Osteocyte (in vitro differentiated cells): ENCODE measurements at regions not wholly inside any gene's neighbourhood (a gene's known extent, or its start where the extent isn't known, plus 50 kb on each side); places are given as distances from the start of the nearest gene placed in this dataset.

Source experiments
- DNase-seq: peaks from one replicate; pipeline ENCODE4 v3.0.0; 2021; ENCODE audit warnings: mixed read lengths; ENCODE audit not compliant: unreplicated experiment; ENCODE audit errors: extremely low spot score
- H3K27ac Mint-ChIP-seq: one replicate; pipeline ENCODE4 v1.8.0; 2021; ENCODE audit warnings: mild to moderate bottlenecking, mixed read lengths; ENCODE audit not compliant: unreplicated experiment
- H3K27me3 Mint-ChIP-seq: one replicate; pipeline ENCODE4 v1.8.0; 2021; ENCODE audit warnings: mixed read lengths; ENCODE audit not compliant: unreplicated experiment
- H3K36me3 Mint-ChIP-seq: one replicate; pipeline ENCODE4 v1.8.0; 2021; ENCODE audit warnings: mixed read lengths; ENCODE audit not compliant: unreplicated experiment
- H3K4me1 Mint-ChIP-seq: one replicate; pipeline ENCODE4 v1.8.0; 2021; ENCODE audit warnings: mixed read lengths; ENCODE audit not compliant: unreplicated experiment
- H3K4me3 Mint-ChIP-seq: one replicate; pipeline ENCODE4 v1.8.0; 2021; ENCODE audit warnings: mild to moderate bottlenecking, moderate library complexity, mixed read lengths; ENCODE audit not compliant: unreplicated experiment
- H3K9me3 Mint-ChIP-seq: one replicate; pipeline ENCODE4 v1.8.0; 2021; ENCODE audit warnings: mixed read lengths; ENCODE audit not compliant: unreplicated experiment
- CTCF ChIP-seq: fragments of 200-600 bp; sonication (generic); IDR thresholded peaks from 2 replicates; pipeline ENCODE4 v1.5.0; 2021; ENCODE audit warnings: antibody characterized with exemption, mild to moderate bottlenecking, moderate library complexity

DNA sequence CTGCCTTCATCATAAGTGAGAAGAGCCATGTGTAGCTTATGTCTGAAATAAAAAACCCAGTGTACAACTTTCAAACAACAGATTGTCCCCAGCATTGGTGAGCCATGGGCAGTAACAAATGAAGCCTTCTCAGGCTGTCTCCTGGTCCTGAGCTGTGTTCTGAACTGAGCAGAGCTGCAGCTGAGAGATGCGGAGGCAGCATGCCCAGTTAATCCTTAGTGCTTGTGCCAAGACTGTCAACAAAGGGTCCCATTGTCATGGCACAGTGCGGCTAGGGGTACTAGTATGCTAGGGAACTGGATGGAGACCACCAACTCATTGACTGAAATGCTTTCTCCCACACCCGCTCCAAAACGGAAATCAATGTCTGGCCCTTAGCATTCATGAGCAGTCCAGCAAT lies 154.3 kb downstream of the RMST start:
- Mint-ChIP-seq H3K27ac (no peak overlapping the region), H3K27me3 (no peaks in the 10 kb centered on the region), H3K9me3 (peaks cover 43% of the 10 kb centered on the region), H3K4me3 (no peak overlapping the region), H3K4me1 (no peaks in the 10 kb centered on the region), H3K36me3 (no peaks in the 10 kb centered on the region)
- TF ChIP-seq CTCF: no peak
- DNase-seq: no peak

- Mint-ChIP-seq H3K36me3 (no peaks in the 10 kb centered on the region), H3K4me1 (no peaks in the 10 kb centered on the region), H3K27ac (no peak overlapping the region), H3K9me3 (peaks cover 9% of the 10 kb centered on the region), H3K27me3 (no peaks in the 10 kb centered on the region), H3K4me3 (no peak overlapping the region)
- DNase-seq: no peak
- TF ChIP-seq CTCF: no peak
These were observed 166.4 kb downstream of the RMST start for GRCh38 chr12:97628962-97629361.

DNA sequence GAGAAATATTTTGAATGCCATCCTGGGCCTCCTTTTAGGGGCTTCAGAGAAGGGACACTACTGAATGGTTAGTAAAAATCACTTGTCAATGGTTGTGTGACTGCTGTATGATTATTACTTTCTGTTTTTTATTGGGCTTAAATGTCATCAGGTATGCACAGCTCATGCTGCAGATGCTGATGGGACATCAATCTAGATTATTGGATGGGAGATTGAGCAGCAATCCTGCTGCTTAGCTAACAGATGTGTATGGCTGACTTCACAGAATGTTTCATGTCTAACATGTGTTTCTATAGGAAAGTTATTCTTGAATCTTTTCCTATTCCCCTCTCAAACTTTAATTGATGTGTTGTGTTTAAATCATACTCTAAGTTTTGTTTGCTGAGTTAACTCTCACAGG lies 166.8 kb downstream of the RMST start:
- H3K27ac Mint-ChIP-seq: no peak overlapping the region
- TF ChIP-seq CTCF: no peak
- no peak for DNase-seq
- H3K4me3 Mint-ChIP-seq: no peak overlapping the region
- H3K4me1 Mint-ChIP-seq: no peaks in the 10 kb centered on the region
- H3K36me3 Mint-ChIP-seq: no peaks in the 10 kb centered on the region
- no peaks in the 10 kb centered on the region for H3K27me3 Mint-ChIP-seq
- H3K9me3 Mint-ChIP-seq: peaks cover 11% of the 10 kb centered on the region

DNA sequence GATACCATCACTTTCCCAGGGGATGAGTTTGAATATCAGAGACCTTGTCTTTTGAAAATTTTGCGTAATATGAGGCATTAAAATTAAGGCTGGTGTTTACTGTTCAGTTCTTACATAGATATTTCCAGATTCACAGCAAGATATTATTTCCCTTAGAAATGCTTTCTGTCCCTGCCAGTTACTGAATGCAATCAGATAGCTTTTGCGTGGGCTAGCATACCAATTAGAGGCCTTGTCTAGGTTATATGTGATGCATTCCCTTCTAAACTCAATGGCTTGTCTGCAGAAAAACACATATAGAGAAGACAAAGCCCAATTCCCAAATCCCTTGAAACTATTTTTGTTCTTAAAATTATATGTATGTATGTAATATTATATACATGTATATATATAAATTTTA lies 167.8 kb downstream of the RMST start:
- no peak for TF ChIP-seq CTCF
- Mint-ChIP-seq H3K4me1 (no peaks in the 10 kb centered on the region), H3K4me3 (no peak overlapping the region), H3K27me3 (no peaks in the 10 kb centered on the region), H3K36me3 (no peaks in the 10 kb centered on the region), H3K9me3 (peaks cover 14% of the 10 kb centered on the region), H3K27ac (no peak overlapping the region)
- DNase-seq: no peak

DNA sequence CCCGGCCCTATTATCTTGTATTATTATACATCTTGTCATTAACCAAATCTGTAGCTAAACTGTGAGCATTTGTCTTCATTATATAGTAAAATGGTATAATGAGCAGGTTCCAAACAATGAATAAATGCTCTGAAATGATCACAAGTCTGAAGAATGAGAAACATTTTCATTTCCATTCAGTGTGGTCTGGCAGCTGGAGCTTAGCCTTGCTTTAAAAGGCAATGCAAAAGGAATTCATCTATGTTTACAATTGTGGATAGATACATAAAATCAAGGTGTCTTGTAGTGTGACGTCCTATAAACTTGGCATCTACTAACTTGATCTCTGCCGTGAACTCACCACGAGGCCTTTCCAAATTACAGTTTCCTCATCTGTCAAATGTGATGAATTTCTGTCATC lies 168.3 kb downstream of the RMST start:
- no peak for DNase-seq
- H3K36me3 Mint-ChIP-seq: no peaks in the 10 kb centered on the region
- H3K27me3 Mint-ChIP-seq: no peaks in the 10 kb centered on the region
- H3K9me3 Mint-ChIP-seq: peaks cover 18% of the 10 kb centered on the region
- H3K4me3 Mint-ChIP-seq: no peak overlapping the region
- no peak for TF ChIP-seq CTCF
- no peaks in the 10 kb centered on the region for H3K4me1 Mint-ChIP-seq
- no peak overlapping the region for H3K27ac Mint-ChIP-seq
